ENCODE measurements at regions not wholly inside any gene's neighbourhood (a gene's known extent, or its start where the extent isn't known, plus 50 kb on each side); places are given as distances from the start of the nearest gene placed in this dataset.

DNA sequence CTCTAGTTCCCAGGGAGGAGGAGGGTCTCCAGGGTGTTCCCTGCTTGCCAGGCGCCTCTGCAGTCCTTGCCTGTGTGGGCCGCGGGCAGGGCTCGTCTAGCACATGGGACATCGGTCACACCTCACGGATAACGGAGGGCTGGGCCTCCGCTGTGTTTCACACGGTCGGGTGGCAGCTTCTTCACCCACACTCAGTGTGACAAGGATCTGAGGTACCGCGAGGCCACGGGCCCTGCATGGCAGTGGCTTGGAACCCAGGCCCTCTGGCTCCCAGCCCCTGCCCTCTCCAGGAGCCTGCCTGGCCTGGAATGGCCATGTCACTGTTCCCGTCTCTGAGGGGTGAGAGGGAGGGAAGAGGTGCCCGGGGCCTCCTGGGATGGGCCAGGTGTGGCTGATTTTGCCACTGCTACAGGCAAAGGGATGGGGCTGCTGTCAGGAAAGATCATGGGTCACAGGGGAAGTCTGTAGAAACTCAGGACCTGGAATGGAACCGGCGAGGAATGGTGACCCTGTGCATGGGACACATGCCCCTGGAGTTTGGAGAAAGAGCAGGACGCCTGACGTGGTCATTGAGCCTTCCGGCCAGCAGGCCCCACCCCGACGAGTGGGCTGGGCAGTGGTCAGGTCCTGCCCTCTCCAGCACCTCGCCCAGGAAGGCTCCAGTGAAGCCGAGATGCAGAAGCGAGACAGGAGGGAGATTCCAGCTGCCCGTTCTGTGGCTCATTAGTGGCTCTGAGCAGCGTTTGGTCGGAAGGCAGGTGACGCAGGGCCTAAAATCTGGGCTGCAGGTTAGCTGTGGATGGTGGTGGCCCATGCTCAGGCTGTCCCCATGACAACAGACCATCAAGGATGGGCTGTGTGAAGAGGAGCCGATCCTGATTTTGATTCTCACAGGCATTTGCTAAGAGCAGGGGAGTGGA lies 76.5 kb upstream of the GSE1 start (continued):
- TF ChIP-seq, protein P1, sequence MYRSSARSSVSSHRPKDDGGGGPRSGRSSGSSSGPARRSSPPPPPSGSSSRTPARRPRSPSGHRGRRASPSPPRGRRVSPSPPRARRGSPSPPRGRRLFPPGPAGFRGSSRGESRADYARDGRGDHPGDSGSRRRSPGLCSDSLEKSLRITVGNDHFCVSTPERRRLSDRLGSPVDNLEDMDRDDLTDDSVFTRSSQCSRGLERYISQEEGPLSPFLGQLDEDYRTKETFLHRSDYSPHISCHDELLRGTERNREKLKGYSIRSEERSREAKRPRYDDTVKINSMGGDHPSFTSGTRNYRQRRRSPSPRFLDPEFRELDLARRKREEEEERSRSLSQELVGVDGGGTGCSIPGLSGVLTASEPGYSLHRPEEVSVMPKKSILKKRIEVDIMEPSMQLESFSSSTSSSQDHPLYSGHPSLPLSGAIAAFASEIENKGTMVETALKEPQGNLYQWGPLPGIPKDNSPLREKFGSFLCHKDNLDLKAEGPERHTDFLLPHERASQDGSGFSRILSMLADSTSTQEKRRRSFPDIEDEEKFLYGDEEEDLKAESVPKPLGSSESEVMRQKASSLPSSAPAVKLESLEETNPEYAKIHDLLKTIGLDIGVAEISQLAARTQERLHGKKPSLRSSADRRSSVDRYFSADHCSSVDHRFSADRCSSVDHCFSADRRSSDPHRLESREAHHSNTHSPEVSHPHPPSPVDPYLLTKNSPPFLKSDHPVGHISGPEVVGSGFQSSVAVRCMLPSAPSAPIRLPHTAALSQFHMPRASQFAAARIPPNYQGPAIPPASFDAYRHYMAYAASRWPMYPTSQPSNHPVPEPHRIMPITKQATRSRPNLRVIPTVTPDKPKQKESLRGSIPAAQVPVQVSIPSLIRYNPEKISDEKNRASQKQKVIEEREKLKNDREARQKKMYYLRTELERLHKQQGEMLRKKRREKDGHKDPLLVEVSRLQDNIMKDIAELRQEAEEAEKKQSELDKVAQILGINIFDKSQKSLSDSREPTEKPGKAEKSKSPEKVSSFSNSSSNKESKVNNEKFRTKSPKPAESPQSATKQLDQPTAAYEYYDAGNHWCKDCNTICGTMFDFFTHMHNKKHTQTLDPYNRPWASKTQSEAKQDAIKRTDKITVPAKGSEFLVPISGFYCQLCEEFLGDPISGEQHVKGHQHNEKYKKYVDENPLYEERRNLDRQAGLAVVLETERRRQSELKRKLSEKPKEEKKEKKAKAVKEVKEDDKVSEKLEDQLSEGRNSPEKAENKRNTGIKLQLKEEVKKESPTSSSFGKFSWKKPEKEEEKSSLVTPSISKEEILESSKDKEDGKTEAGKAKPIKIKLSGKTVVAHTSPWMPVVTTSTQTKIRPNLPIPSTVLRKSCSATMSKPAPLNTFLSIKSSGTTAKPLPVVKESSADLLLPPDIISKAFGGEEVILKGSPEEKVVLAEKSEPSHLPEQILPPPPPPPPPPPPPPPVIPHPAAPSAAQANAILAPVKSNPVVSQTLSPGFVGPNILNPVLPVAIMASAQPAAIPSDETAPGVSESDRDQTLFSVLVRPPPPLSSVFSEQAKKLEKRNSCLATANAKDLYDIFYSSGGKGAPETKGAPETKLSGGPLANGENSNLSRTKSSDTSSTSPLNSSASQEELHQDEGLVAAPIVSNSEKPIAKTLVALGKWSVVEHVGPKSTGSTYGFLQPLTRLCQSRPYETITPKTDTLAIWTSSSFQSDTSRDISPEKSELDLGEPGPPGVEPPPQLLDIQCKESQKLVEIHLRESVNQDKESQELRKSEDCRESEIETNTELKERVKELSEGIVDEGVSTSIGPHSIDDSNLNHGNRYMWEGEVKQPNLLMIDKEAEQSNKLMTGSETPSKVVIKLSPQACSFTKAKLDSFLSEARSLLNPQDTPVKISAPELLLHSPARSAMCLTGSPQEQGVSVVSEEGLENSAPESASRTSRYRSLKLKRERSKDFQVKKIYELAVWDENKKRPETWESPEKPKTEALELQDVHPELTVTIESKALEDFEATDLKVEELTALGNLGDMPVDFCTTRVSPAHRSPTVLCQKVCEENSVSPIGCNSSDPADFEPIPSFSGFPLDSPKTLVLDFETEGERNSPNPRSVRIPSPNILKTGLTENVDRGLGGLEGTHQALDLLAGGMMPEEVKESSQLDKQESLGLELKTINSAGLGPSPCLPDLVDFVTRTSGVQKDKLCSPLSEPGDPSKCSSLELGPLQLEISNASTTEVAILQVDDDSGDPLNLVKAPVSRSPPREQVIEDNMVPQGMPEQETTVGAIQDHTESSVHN (CRISPR knock-in tag; IDR thresholded peaks at IDR 0.05): no peak
- TF ChIP-seq DBP (CRISPR knock-in tag; IDR thresholded peaks at IDR 0.05; ENCODE audit: not compliant biosample characterization) (no peak), ZBED4 (CRISPR knock-in tag; IDR thresholded peaks at IDR 0.05; ENCODE audit: borderline replicate concordance) (0 out of 2 replicates have a peak, but pooled peaks have one; percentile 16), ATF7-NPFF (CRISPR knock-in tag; IDR thresholded peaks at IDR 0.05; ENCODE audit: low read depth) (0 out of 2 replicates have a peak, but pooled peaks have one; percentile 32), JUN (CRISPR knock-in tag; IDR thresholded peaks at IDR 0.05) (no peak), ZBTB49 (CRISPR knock-in tag; IDR thresholded peaks at IDR 0.05; ENCODE audit: borderline replicate concordance) (no peak)
- TF ChIP-seq, protein P2, sequence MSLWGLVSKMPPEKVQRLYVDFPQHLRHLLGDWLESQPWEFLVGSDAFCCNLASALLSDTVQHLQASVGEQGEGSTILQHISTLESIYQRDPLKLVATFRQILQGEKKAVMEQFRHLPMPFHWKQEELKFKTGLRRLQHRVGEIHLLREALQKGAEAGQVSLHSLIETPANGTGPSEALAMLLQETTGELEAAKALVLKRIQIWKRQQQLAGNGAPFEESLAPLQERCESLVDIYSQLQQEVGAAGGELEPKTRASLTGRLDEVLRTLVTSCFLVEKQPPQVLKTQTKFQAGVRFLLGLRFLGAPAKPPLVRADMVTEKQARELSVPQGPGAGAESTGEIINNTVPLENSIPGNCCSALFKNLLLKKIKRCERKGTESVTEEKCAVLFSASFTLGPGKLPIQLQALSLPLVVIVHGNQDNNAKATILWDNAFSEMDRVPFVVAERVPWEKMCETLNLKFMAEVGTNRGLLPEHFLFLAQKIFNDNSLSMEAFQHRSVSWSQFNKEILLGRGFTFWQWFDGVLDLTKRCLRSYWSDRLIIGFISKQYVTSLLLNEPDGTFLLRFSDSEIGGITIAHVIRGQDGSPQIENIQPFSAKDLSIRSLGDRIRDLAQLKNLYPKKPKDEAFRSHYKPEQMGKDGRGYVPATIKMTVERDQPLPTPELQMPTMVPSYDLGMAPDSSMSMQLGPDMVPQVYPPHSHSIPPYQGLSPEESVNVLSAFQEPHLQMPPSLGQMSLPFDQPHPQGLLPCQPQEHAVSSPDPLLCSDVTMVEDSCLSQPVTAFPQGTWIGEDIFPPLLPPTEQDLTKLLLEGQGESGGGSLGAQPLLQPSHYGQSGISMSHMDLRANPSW (CRISPR knock-in tag; IDR thresholded peaks at IDR 0.05; ENCODE audit: borderline replicate concordance): 0 out of 2 replicates have a peak, but pooled peaks have one; percentile 47
